ENCODE measurements at regions not wholly inside any gene's neighbourhood (a gene's known extent, or its start where the extent isn't known, plus 50 kb on each side); places are given as distances from the start of the nearest gene placed in this dataset.

DNA sequence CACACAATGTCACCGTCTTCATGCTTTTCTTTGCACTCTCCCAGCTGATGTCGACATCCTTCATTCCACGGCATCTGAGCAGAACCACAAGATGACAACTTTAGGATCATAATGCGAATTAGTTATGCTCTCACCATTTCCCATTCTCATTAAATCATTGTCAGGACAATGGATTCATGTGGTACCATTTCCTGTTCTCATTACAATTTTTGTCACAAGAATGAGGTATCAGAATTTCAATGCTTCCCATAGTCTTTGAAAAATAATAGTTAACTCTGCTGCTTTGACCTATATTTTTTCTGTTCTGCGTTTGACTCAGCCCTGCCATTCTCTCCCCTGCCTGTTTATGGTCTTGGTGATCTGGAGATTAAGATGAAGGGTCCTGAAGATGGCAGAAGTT is 175.7 kb upstream of the MDFIC2 start:
- no peaks in the 10 kb centered on the region for H3K9me3 ChIP-seq
- no peak overlapping the region for H3K4me3 ChIP-seq
- DNase-seq (ENCODE audit: low spot score): no peak
- 77% methylated on average over 5 of the region's 5 CpGs for WGBS
- H3K27me3 ChIP-seq (replicated peaks; ENCODE audit: insufficient read depth): no peaks in the 10 kb centered on the region
- H3K27ac ChIP-seq: no peak overlapping the region
- no peaks in the 10 kb centered on the region for H3K36me3 ChIP-seq
- H3K4me1 ChIP-seq (replicated peaks): no peaks in the 10 kb centered on the region
- intact Hi-C loops (cut with DNase I): no loop called here
- TF ChIP-seq, protein P1, sequence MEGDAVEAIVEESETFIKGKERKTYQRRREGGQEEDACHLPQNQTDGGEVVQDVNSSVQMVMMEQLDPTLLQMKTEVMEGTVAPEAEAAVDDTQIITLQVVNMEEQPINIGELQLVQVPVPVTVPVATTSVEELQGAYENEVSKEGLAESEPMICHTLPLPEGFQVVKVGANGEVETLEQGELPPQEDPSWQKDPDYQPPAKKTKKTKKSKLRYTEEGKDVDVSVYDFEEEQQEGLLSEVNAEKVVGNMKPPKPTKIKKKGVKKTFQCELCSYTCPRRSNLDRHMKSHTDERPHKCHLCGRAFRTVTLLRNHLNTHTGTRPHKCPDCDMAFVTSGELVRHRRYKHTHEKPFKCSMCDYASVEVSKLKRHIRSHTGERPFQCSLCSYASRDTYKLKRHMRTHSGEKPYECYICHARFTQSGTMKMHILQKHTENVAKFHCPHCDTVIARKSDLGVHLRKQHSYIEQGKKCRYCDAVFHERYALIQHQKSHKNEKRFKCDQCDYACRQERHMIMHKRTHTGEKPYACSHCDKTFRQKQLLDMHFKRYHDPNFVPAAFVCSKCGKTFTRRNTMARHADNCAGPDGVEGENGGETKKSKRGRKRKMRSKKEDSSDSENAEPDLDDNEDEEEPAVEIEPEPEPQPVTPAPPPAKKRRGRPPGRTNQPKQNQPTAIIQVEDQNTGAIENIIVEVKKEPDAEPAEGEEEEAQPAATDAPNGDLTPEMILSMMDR (IDR thresholded peaks at IDR 0.05): no peak
- no peak for TF ChIP-seq POLR2A (IDR thresholded peaks at IDR 0.05)
- TF ChIP-seq POLR2AphosphoS5 (IDR thresholded peaks at IDR 0.05): no peak

GRCh38 chr3:70486414-70487017 is 174.1 kb upstream of the MDFIC2 start:
- WGBS: 75% methylated on average over 2 of the region's 2 CpGs
- intact Hi-C loops (cut with DNase I): no loop called here
- Histone ChIP-seq H3K4me1 (replicated peaks) (no peaks in the 10 kb centered on the region), H3K27me3 (replicated peaks; ENCODE audit: insufficient read depth) (no peaks in the 10 kb centered on the region), H3K27ac (no peak overlapping the region), H3K4me3 (no peak overlapping the region), H3K9me3 (no peaks in the 10 kb centered on the region), H3K36me3 (no peaks in the 10 kb centered on the region)
- TF ChIP-seq POLR2A (IDR thresholded peaks at IDR 0.05): no peak
- TF ChIP-seq, protein P1 (IDR thresholded peaks at IDR 0.05): no peak
- no peak for TF ChIP-seq POLR2AphosphoS5 (IDR thresholded peaks at IDR 0.05)
- DNase-seq (ENCODE audit: low spot score): no peak

- H3K9me3 ChIP-seq: no peaks in the 10 kb centered on the region
- H3K4me1 ChIP-seq (replicated peaks): no peaks in the 10 kb centered on the region
- TF ChIP-seq POLR2A (IDR thresholded peaks at IDR 0.05) (no peak), POLR2AphosphoS5 (IDR thresholded peaks at IDR 0.05) (no peak)
- TF ChIP-seq, protein P1 (IDR thresholded peaks at IDR 0.05): no peak
- no peak overlapping the region for H3K4me3 ChIP-seq
- intact Hi-C loops (cut with DNase I): no loop called here
- 84% methylated on average over 2 of the region's 2 CpGs for WGBS
- H3K27me3 ChIP-seq (replicated peaks; ENCODE audit: insufficient read depth): no peaks in the 10 kb centered on the region
- no peak overlapping the region for H3K27ac ChIP-seq
- no peaks in the 10 kb centered on the region for H3K36me3 ChIP-seq
- DNase-seq (ENCODE audit: low spot score): no peak
These were observed 163.7 kb upstream of the MDFIC2 start for GRCh38 chr3:70476174-70476573.

GRCh38 chr3:70471464-70472342 is 159.3 kb upstream of the MDFIC2 start:
- no peak for DNase-seq (ENCODE audit: low spot score)
- Histone ChIP-seq H3K4me3 (no peak overlapping the region), H3K9me3 (no peaks in the 10 kb centered on the region), H3K36me3 (no peaks in the 10 kb centered on the region), H3K27ac (no peak overlapping the region), H3K4me1 (replicated peaks) (no peaks in the 10 kb centered on the region), H3K27me3 (replicated peaks; ENCODE audit: insufficient read depth) (no peaks in the 10 kb centered on the region)
- WGBS: 69% methylated on average over 4 of the region's 4 CpGs
- intact Hi-C loops (cut with DNase I): no loop called here
- TF ChIP-seq POLR2AphosphoS5 (IDR thresholded peaks at IDR 0.05) (no peak), POLR2A (IDR thresholded peaks at IDR 0.05) (no peak)
- TF ChIP-seq, protein P1 (IDR thresholded peaks at IDR 0.05): no peak
